ENCODE measurements at regions not wholly inside any gene's neighbourhood (a gene's known extent, or its start where the extent isn't known, plus 50 kb on each side); places are given as distances from the start of the nearest gene placed in this dataset.

GRCh38 chr3:110806924-110807323 lies 264.7 kb upstream of the NECTIN3 start:
- TF ChIP-seq CTCF (IDR thresholded peaks at IDR 0.05) (no peak), POLR2A (IDR thresholded peaks at IDR 0.05) (no peak)

Measured in uterus (tissue), 2 donors.